ENCODE measurements at regions not wholly inside any gene's neighbourhood (a gene's known extent, or its start where the extent isn't known, plus 50 kb on each side); places are given as distances from the start of the nearest gene placed in this dataset.
A peak's percentile ranks its signal among the peaks of the same experiment; 100 is the strongest.

- H3K36me3 ChIP-seq, result no peaks in the 10 kb centered on the region
- no peaks in the 10 kb centered on the region for H3K9me3 ChIP-seq
- no peaks in the 10 kb centered on the region for H3K27me3 ChIP-seq
- DNase-seq (ENCODE audit: extremely low spot score), result no peak
- WGBS, result 67% methylated on average over 4 of the region's 4 CpGs
- TF ChIP-seq POLR2AphosphoS5 (IDR thresholded peaks at IDR 0.05) (no peak), POLR2A (IDR thresholded peaks at IDR 0.05; ENCODE audit: low read depth) (no peak), CTCF (IDR thresholded peaks at IDR 0.05) (no peak), EP300 (IDR thresholded peaks at IDR 0.05) (no peak)
- no peak overlapping the region for H3K27ac ChIP-seq (replicated peaks in 1 of 4)
- no peaks in the 10 kb centered on the region for H3K4me1 ChIP-seq
- H3K4me3 ChIP-seq, result no peak overlapping the region
- intact Hi-C loops (cut with DNase I), result no loop called here
These were observed 172.7 kb upstream of the FRG1 start for GRCh38 chr4:189767941-189768340.

GRCh38 chr4:189769131-189769530 is 171.5 kb upstream of the FRG1 start:
- H3K27me3 ChIP-seq, result no peaks in the 10 kb centered on the region
- TF ChIP-seq CTCF (IDR thresholded peaks at IDR 0.05) (no peak), POLR2AphosphoS5 (IDR thresholded peaks at IDR 0.05) (no peak), POLR2A (IDR thresholded peaks at IDR 0.05; ENCODE audit: low read depth) (no peak), EP300 (IDR thresholded peaks at IDR 0.05) (no peak)
- DNase-seq (ENCODE audit: extremely low spot score), result no peak
- no peaks in the 10 kb centered on the region for H3K36me3 ChIP-seq
- 88% methylated on average over 9 of the region's 9 CpGs for WGBS
- H3K9me3 ChIP-seq, result no peaks in the 10 kb centered on the region
- H3K4me1 ChIP-seq, result no peaks in the 10 kb centered on the region
- intact Hi-C loops (cut with DNase I), result no loop called here
- no peak overlapping the region for H3K4me3 ChIP-seq
- no peak overlapping the region for H3K27ac ChIP-seq (replicated peaks in 1 of 4)

DNA sequence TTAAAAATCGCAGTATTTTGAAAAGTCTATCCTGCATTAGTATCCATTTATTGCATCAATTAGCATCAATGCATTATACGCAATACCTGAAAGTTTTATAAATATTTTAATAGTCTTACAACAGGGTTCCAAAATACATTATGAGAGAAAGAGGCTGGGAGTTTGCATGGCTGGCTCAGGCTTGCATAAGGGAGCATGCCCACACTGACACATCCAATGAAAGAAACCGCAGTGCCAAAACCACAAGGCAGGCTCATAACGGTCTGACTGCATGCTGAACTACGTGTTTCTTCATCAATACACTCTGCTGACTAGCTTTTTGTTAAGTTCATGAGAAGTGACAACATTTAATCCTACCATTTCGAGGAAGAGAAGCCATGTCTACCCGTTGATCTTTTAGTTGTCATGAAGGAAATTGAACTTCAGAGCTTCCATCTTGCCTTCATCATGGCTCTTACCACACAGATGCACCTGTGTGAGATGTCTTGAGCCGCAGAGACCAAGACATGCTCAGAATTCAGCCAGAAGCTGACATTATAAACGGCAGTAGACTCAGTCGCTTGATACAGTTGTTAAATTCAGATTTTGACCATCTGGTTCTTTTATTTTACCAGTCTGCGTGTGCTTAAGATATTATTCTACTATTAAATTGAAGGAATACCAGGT is 168.8 kb upstream of the FRG1 start:
- Histone ChIP-seq H3K27ac (replicated peaks in 1 of 4) (no peak overlapping the region), H3K36me3 (no peaks in the 10 kb centered on the region), H3K4me1 (no peaks in the 10 kb centered on the region), H3K9me3 (no peaks in the 10 kb centered on the region), H3K4me3 (no peak overlapping the region), H3K27me3 (no peaks in the 10 kb centered on the region)
- DNase-seq (ENCODE audit: extremely low spot score), result peak; percentile 26
- TF ChIP-seq POLR2AphosphoS5 (IDR thresholded peaks at IDR 0.05) (no peak), EP300 (IDR thresholded peaks at IDR 0.05) (no peak), POLR2A (IDR thresholded peaks at IDR 0.05; ENCODE audit: low read depth) (no peak), CTCF (IDR thresholded peaks at IDR 0.05) (no peak)
- intact Hi-C loops (cut with DNase I), result no loop called here
- WGBS, result 90% methylated on average over 11 of the region's 11 CpGs

DNA sequence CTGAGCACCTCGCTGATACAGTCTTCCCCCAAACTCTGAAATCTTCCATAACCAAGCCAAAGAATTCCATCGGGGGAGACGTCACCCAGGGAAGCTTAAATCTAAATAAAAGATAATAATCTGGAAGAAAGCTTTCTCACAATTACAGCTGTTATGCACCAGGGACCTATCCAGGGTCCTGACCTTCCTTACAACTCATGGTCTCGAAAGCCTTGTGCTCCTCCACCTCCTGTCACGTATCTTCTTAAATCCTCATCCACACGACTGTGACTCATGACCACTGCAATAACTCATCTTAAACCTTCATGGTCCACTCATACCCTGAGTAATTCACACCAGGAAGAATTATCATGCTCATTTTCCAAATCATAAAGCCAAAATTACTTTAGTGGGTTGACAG is 166.8 kb upstream of the FRG1 start:
- Histone ChIP-seq H3K27ac (replicated peaks in 1 of 4) (no peak overlapping the region), H3K4me1 (no peaks in the 10 kb centered on the region), H3K9me3 (no peaks in the 10 kb centered on the region), H3K36me3 (no peaks in the 10 kb centered on the region), H3K4me3 (no peak overlapping the region), H3K27me3 (no peaks in the 10 kb centered on the region)
- WGBS, result 25% methylated on average over 6 of the region's 6 CpGs
- peak; percentile 29 for DNase-seq (ENCODE audit: extremely low spot score)
- TF ChIP-seq POLR2AphosphoS5 (IDR thresholded peaks at IDR 0.05) (no peak), CTCF (IDR thresholded peaks at IDR 0.05) (no peak), EP300 (IDR thresholded peaks at IDR 0.05) (no peak), POLR2A (IDR thresholded peaks at IDR 0.05; ENCODE audit: low read depth) (no peak)
- intact Hi-C loops (cut with DNase I), result no loop called here
